ENCODE measurements at regions not wholly inside any gene's neighbourhood (a gene's known extent, or its start where the extent isn't known, plus 50 kb on each side); places are given as distances from the start of the nearest gene placed in this dataset.

GRCh38 chr2:82525744-82526143 lies 1933.3 kb downstream of the SUCLG1 start:
- 77 to 78% methylated on average over 8 of the region's 8 CpGs for WGBS, 2 donors

GRCh38 chr2:82524826-82525225 lies 1934.3 kb downstream of the SUCLG1 start:
- TF ChIP-seq POLR2A (IDR thresholded peaks at IDR 0.05): no peak
- TF ChIP-seq, protein P1, sequence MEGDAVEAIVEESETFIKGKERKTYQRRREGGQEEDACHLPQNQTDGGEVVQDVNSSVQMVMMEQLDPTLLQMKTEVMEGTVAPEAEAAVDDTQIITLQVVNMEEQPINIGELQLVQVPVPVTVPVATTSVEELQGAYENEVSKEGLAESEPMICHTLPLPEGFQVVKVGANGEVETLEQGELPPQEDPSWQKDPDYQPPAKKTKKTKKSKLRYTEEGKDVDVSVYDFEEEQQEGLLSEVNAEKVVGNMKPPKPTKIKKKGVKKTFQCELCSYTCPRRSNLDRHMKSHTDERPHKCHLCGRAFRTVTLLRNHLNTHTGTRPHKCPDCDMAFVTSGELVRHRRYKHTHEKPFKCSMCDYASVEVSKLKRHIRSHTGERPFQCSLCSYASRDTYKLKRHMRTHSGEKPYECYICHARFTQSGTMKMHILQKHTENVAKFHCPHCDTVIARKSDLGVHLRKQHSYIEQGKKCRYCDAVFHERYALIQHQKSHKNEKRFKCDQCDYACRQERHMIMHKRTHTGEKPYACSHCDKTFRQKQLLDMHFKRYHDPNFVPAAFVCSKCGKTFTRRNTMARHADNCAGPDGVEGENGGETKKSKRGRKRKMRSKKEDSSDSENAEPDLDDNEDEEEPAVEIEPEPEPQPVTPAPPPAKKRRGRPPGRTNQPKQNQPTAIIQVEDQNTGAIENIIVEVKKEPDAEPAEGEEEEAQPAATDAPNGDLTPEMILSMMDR (IDR thresholded peaks at IDR 0.05): no peak
- DNase-seq: no peak
- Histone ChIP-seq H3K27me3 (no peaks in the 10 kb centered on the region), H3K4me3 (no peak overlapping the region), H3K27ac (no peak overlapping the region), H3K4me1 (no peaks in the 10 kb centered on the region), H3K9me3 (no peaks in the 10 kb centered on the region), H3K36me3 (ENCODE audit: low read depth, missing control alignments) (no peaks in the 10 kb centered on the region)
- WGBS, 2 donors: 82 to 83% methylated on average over 7 of the region's 7 CpGs
- intact Hi-C loops (cut with DNase I; ENCODE audit: low total_unique reads): no loop called here

More at GRCh38 chr2:82525744-82526143, 1933.3 kb downstream of the SUCLG1 start:
- no peak for TF ChIP-seq POLR2A (IDR thresholded peaks at IDR 0.05)
- TF ChIP-seq, protein P1 (IDR thresholded peaks at IDR 0.05): no peak
- Histone ChIP-seq H3K4me1 (no peaks in the 10 kb centered on the region), H3K9me3 (no peaks in the 10 kb centered on the region), H3K27me3 (no peaks in the 10 kb centered on the region), H3K36me3 (ENCODE audit: low read depth, missing control alignments) (no peaks in the 10 kb centered on the region), H3K27ac (no peak overlapping the region), H3K4me3 (no peak overlapping the region)
- intact Hi-C loops (cut with DNase I; ENCODE audit: low total_unique reads): no loop called here
- no peak for DNase-seq

DNA sequence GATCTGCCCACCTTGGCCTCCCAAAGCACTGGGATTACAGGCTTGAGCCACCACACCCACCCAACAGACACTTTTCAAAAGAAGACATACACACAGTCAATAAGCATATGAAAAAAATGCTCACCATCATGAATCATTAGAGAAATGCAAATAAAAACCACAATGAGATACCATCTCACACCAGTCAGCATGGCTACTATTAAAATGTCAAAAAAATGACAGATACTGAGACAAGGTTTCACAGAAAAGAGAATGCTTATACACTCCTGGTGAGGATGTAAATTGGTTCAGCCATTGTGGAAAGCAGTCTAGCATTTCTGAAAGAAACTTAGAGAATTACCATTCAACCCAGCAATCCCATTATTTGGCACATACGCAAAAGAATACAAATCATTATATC lies 1947.2 kb downstream of the SUCLG1 start:
- H3K4me1 ChIP-seq: no peaks in the 10 kb centered on the region
- TF ChIP-seq, protein P1 (IDR thresholded peaks at IDR 0.05): no peak
- no peak for TF ChIP-seq POLR2A (IDR thresholded peaks at IDR 0.05)
- H3K27me3 ChIP-seq: no peaks in the 10 kb centered on the region
- H3K4me3 ChIP-seq: no peak overlapping the region
- intact Hi-C loops (cut with DNase I; ENCODE audit: low total_unique reads): no loop called here
- no peaks in the 10 kb centered on the region for H3K36me3 ChIP-seq (ENCODE audit: low read depth, missing control alignments)
- 95% methylated on average over 1 of the region's 1 CpG for WGBS, 2 donors
- H3K9me3 ChIP-seq: no peaks in the 10 kb centered on the region
- no peak for DNase-seq
- no peak overlapping the region for H3K27ac ChIP-seq

GRCh38 chr2:82508702-82509101 lies 1950.4 kb downstream of the SUCLG1 start:
- WGBS, 2 donors: 74 to 94% methylated on average over 2 of the region's 2 CpGs
- Histone ChIP-seq H3K27me3 (no peaks in the 10 kb centered on the region), H3K4me3 (no peak overlapping the region), H3K4me1 (no peaks in the 10 kb centered on the region), H3K27ac (no peak overlapping the region), H3K36me3 (ENCODE audit: low read depth, missing control alignments) (no peaks in the 10 kb centered on the region), H3K9me3 (no peaks in the 10 kb centered on the region)
- no peak for DNase-seq
- no peak for TF ChIP-seq POLR2A (IDR thresholded peaks at IDR 0.05)
- TF ChIP-seq, protein P1 (IDR thresholded peaks at IDR 0.05): no peak
- intact Hi-C loops (cut with DNase I; ENCODE audit: low total_unique reads): no loop called here

DNA sequence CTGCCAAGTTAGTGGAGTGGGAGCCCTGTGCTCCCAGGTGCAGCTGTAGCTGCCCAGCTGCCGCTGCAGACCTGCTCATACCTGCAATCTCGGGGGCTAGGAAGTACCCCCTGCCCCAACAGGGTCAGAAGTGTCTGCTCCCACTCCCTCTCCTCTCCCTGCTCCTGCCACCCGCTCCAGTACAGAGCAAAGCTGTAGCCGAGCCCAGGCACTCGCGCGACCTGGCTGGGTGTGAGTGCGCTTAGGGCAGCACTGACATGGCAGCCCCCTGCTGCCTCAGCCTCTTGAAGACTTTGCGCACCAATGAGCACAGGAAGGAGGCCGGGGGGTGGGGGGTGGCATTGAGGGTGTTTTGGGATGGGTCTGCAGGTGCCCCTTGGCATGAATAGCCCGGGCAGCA lies 1951.4 kb downstream of the SUCLG1 start:
- intact Hi-C loops (cut with DNase I; ENCODE audit: low total_unique reads): no loop called here
- Histone ChIP-seq H3K4me1 (no peaks in the 10 kb centered on the region), H3K9me3 (no peaks in the 10 kb centered on the region), H3K27ac (no peak overlapping the region), H3K4me3 (no peak overlapping the region), H3K27me3 (no peaks in the 10 kb centered on the region), H3K36me3 (ENCODE audit: low read depth, missing control alignments) (no peaks in the 10 kb centered on the region)
- 78 to 82% methylated on average over 4 to 11 of the region's 11 CpGs for WGBS, 2 donors
- DNase-seq: no peak
- TF ChIP-seq, protein P1 (IDR thresholded peaks at IDR 0.05): no peak
- no peak for TF ChIP-seq POLR2A (IDR thresholded peaks at IDR 0.05)

Data from testis (tissue), 2 donors.